ENCODE measurements at regions not wholly inside any gene's neighbourhood (a gene's known extent, or its start where the extent isn't known, plus 50 kb on each side); places are given as distances from the start of the nearest gene placed in this dataset.

DNA sequence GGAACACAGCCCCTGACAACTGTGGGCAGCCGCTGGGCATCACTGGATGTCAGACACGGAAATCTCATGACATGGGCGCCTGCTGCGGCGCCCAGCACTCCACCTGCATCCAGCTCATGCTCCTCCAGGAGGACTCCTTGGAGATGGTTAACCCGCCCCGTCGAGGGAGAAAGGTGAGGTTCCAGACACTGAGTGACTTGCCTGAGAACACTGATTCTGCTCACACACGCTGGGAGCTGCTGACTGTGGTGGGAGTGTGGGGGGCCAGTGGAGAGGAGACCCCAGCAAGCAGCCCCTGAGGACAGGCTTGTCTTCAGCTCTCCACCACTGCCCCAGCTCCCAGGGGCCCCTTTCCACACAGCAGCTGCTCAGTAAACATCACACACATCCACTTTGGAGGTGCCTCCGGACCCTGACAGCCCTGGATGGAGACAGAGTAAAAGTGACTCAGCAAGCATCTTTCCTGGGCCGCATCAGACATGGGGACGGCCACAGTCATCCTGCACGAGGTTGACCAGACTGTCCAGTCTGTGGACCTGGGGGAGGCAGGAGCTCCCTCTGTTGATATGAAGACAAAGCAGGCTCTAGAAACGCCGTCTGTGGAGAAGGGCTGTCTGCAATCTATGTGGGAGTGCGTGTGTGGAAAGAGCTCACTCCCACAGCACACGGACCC lies 283.7 kb upstream of the IRX4 start:
- H3K27me3 ChIP-seq (ENCODE audit: insufficient read depth, low read length) = no peaks in the 10 kb centered on the region

DNA sequence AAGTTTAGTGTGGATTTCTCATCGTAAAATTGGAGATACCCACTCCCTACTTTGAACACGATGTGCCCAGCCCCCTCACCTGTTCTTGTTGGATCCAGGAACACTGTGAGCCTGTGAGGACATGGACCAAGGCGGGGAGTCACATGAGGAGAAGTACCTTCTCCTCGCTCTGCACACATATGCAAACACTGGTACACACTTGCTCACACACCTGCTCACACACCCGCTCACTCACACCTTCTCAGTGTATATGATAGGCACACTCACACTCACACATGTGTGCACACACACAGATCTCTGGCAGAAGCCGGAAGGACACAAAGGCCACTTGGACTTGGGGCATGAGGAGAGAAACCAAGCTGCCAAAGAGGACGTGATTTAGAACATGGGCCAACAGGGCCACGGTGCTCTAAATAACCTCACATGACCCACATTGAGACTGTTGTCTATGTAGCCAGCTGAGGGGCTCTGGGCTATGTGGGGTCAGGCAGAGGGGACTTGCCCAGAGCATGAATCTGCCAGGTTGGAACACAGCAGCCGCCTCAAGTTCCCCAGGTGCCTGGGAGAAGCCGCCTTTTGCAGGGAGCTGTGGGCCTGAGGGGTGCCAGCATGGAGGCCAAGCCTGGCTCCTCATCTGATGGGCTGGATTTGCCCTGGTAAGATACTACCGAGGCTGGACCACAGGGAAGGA lies 283.0 kb upstream of the IRX4 start:
- Histone ChIP-seq H3K27me3 (ENCODE audit: insufficient read depth, low read length) (no peaks in the 10 kb centered on the region), H3K4me1 (ENCODE audit: insufficient read depth, low read length) (peaks cover 9% of the 10 kb centered on the region), H3K27ac (ENCODE audit: low read length) (no peak overlapping the region), H3K9me3 (ENCODE audit: insufficient read depth, low read depth, low read length) (no peaks in the 10 kb centered on the region), H3K36me3 (ENCODE audit: insufficient read depth, low read depth, low read length) (no peaks in the 10 kb centered on the region), H3K9ac (ENCODE audit: low read depth, low read length) (no peak overlapping the region), H3K4me3 (ENCODE audit: low read length) (no peak overlapping the region)

More for the DNA sequence above, 283.7 kb upstream of the IRX4 start:
- no peaks in the 10 kb centered on the region for H3K9me3 ChIP-seq (ENCODE audit: insufficient read depth, low read depth, low read length)
- no peak overlapping the region for H3K27ac ChIP-seq (ENCODE audit: low read length)
- H3K4me3 ChIP-seq (ENCODE audit: low read length) = no peak overlapping the region
- H3K9ac ChIP-seq (ENCODE audit: low read depth, low read length) = no peak overlapping the region
- no peaks in the 10 kb centered on the region for H3K36me3 ChIP-seq (ENCODE audit: insufficient read depth, low read depth, low read length)
- peaks cover 9% of the 10 kb centered on the region for H3K4me1 ChIP-seq (ENCODE audit: insufficient read depth, low read length)

- no peaks in the 10 kb centered on the region for H3K9me3 ChIP-seq (ENCODE audit: insufficient read depth, low read depth, low read length)
- no peaks in the 10 kb centered on the region for H3K27me3 ChIP-seq (ENCODE audit: insufficient read depth, low read length)
- H3K9ac ChIP-seq (ENCODE audit: low read depth, low read length) = no peak overlapping the region
- no peaks in the 10 kb centered on the region for H3K36me3 ChIP-seq (ENCODE audit: insufficient read depth, low read depth, low read length)
- no peak overlapping the region for H3K4me3 ChIP-seq (ENCODE audit: low read length)
- peaks cover 9% of the 10 kb centered on the region for H3K4me1 ChIP-seq (ENCODE audit: insufficient read depth, low read length)
- H3K27ac ChIP-seq (ENCODE audit: low read length) = no peak overlapping the region
Observed at GRCh38 chr5:2165203-2165602, 282.5 kb upstream of the IRX4 start.

GRCh38 chr5:2164586-2164985 lies 281.9 kb upstream of the IRX4 start:
- Histone ChIP-seq H3K27me3 (ENCODE audit: insufficient read depth, low read length) (no peaks in the 10 kb centered on the region), H3K9ac (ENCODE audit: low read depth, low read length) (no peak overlapping the region), H3K9me3 (ENCODE audit: insufficient read depth, low read depth, low read length) (no peaks in the 10 kb centered on the region), H3K36me3 (ENCODE audit: insufficient read depth, low read depth, low read length) (no peaks in the 10 kb centered on the region), H3K4me1 (ENCODE audit: insufficient read depth, low read length) (peaks cover 9% of the 10 kb centered on the region), H3K4me3 (ENCODE audit: low read length) (no peak overlapping the region), H3K27ac (ENCODE audit: low read length) (no peak overlapping the region)

DNA sequence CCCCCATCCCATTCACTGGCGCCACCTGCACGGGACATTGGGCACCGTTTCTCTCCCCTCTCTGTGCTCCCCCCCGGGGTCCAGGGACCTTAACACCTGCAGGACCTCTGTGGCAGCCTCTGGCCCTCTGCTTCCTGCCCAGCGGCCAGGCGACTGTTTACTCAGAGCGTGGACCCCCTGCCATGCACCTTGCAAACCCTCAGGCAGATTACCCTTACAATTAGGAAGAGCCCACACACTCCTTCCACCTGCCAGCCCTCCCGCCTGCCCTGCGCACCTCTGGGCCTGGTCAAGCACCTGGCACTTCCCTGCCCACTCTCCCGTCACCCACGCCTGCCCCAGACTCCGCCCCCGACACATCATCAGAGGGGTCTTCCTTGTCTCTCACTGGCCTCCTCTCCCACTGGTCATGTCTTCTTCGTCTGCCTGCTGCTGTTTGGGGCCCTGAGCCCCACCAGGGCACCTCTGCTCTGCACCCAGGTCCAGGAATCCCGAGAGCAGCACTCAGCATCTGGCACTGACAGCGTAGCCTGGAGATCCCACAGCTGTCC lies 281.3 kb upstream of the IRX4 start:
- H3K9me3 ChIP-seq (ENCODE audit: insufficient read depth, low read depth, low read length) = no peaks in the 10 kb centered on the region
- no peaks in the 10 kb centered on the region for H3K36me3 ChIP-seq (ENCODE audit: insufficient read depth, low read depth, low read length)
- H3K4me1 ChIP-seq (ENCODE audit: insufficient read depth, low read length) = peaks cover 9% of the 10 kb centered on the region
- no peak overlapping the region for H3K9ac ChIP-seq (ENCODE audit: low read depth, low read length)
- H3K27me3 ChIP-seq (ENCODE audit: insufficient read depth, low read length) = no peaks in the 10 kb centered on the region
- no peak overlapping the region for H3K4me3 ChIP-seq (ENCODE audit: low read length)
- H3K27ac ChIP-seq (ENCODE audit: low read length) = no peak overlapping the region

DNA sequence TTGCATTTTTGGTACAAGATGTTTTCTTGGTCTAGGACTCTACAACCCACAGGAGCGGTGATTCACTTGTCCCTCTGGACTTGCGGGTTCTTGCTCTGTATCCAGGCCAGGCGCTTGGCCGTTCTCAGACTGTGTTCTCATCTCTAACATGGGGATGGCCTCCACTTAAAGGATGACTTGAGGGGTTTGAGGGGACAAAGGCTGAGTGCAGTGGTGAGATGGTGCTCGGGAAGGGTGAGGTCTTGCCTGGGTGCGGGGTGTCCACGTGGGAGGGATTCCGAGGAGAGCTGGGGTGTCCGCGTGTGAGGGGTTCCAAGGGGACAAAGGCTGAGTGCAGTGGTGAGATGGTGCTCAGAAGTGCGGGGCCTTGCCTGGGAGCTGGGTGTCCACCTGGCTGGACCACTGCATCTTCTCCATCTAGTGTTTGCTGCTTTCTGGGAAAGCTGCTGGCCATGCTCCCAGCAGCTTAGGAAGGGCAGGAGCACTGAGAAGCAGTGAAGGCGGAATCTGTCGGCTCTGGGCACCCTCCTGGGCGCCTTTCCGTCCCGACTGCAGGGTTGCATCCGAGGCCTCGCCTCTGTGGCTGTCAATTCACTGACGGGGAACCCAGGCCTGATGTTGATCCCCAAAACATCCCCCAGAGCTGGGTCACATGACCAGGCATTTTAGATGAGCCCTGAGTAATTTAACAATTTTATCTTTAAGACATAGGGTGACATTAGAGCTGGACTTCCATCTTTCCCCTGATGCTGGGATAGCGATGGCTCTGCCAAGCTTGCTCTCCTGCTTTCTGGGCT lies 280.5 kb upstream of the IRX4 start:
- Histone ChIP-seq H3K36me3 (ENCODE audit: insufficient read depth, low read depth, low read length) (no peaks in the 10 kb centered on the region), H3K4me1 (ENCODE audit: insufficient read depth, low read length) (peaks cover 9% of the 10 kb centered on the region), H3K4me3 (ENCODE audit: low read length) (no peak overlapping the region), H3K9me3 (ENCODE audit: insufficient read depth, low read depth, low read length) (no peaks in the 10 kb centered on the region), H3K9ac (ENCODE audit: low read depth, low read length) (no peak overlapping the region), H3K27ac (ENCODE audit: low read length) (no peak overlapping the region), H3K27me3 (ENCODE audit: insufficient read depth, low read length) (no peaks in the 10 kb centered on the region)

- H3K27ac ChIP-seq (ENCODE audit: low read length) = no peak overlapping the region
- no peaks in the 10 kb centered on the region for H3K27me3 ChIP-seq (ENCODE audit: insufficient read depth, low read length)
- no peaks in the 10 kb centered on the region for H3K9me3 ChIP-seq (ENCODE audit: insufficient read depth, low read depth, low read length)
- no peak overlapping the region for H3K9ac ChIP-seq (ENCODE audit: low read depth, low read length)
- H3K4me1 ChIP-seq (ENCODE audit: insufficient read depth, low read length) = peaks cover 9% of the 10 kb centered on the region
- no peaks in the 10 kb centered on the region for H3K36me3 ChIP-seq (ENCODE audit: insufficient read depth, low read depth, low read length)
- no peak overlapping the region for H3K4me3 ChIP-seq (ENCODE audit: low read length)
Observed at GRCh38 chr5:2160811-2161210, 278.1 kb upstream of the IRX4 start.

- Histone ChIP-seq H3K4me3 (ENCODE audit: low read length) (no peak overlapping the region), H3K27me3 (ENCODE audit: insufficient read depth, low read length) (no peaks in the 10 kb centered on the region), H3K36me3 (ENCODE audit: insufficient read depth, low read depth, low read length) (no peaks in the 10 kb centered on the region), H3K9ac (ENCODE audit: low read depth, low read length) (no peak overlapping the region), H3K9me3 (ENCODE audit: insufficient read depth, low read depth, low read length) (no peaks in the 10 kb centered on the region), H3K27ac (ENCODE audit: low read length) (no peak overlapping the region), H3K4me1 (ENCODE audit: insufficient read depth, low read length) (no peaks in the 10 kb centered on the region; the same call in 1 of the 2 replicates)
Observed at GRCh38 chr5:2158767-2159166, 276.0 kb upstream of the IRX4 start.

DNA sequence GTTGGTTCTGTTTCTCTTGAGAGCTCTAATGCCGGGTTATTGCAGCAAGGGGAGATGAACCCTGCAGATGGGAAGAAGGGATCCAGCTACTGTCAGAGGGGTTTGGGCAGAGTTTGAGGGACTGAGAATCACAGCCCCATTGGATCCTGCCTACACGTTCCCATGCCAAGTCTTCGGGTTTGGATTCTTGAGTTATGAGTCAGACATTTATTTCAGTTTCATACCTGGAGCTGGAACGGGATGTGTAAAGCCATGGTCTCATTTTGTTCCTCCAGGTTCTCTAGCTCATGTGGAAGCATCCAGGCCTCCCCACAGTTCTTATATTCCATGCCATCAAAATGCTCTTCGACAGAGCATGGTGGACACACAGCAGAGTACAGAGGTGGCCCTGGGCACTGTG lies 275.4 kb upstream of the IRX4 start:
- Histone ChIP-seq H3K27me3 (ENCODE audit: insufficient read depth, low read length) (no peaks in the 10 kb centered on the region), H3K9ac (ENCODE audit: low read depth, low read length) (no peak overlapping the region), H3K27ac (ENCODE audit: low read length) (no peak overlapping the region), H3K36me3 (ENCODE audit: insufficient read depth, low read depth, low read length) (no peaks in the 10 kb centered on the region), H3K4me3 (ENCODE audit: low read length) (no peak overlapping the region), H3K9me3 (ENCODE audit: insufficient read depth, low read depth, low read length) (no peaks in the 10 kb centered on the region), H3K4me1 (ENCODE audit: insufficient read depth, low read length) (no peaks in the 10 kb centered on the region)

- Histone ChIP-seq H3K4me3 (ENCODE audit: low read length) (no peak overlapping the region), H3K4me1 (ENCODE audit: insufficient read depth, low read length) (no peaks in the 10 kb centered on the region), H3K27me3 (ENCODE audit: insufficient read depth, low read length) (no peaks in the 10 kb centered on the region), H3K9ac (ENCODE audit: low read depth, low read length) (no peak overlapping the region), H3K9me3 (ENCODE audit: insufficient read depth, low read depth, low read length) (no peaks in the 10 kb centered on the region), H3K27ac (ENCODE audit: low read length) (no peak overlapping the region), H3K36me3 (ENCODE audit: insufficient read depth, low read depth, low read length) (no peaks in the 10 kb centered on the region)
Observed at GRCh38 chr5:2157372-2157771, 274.6 kb upstream of the IRX4 start.

DNA sequence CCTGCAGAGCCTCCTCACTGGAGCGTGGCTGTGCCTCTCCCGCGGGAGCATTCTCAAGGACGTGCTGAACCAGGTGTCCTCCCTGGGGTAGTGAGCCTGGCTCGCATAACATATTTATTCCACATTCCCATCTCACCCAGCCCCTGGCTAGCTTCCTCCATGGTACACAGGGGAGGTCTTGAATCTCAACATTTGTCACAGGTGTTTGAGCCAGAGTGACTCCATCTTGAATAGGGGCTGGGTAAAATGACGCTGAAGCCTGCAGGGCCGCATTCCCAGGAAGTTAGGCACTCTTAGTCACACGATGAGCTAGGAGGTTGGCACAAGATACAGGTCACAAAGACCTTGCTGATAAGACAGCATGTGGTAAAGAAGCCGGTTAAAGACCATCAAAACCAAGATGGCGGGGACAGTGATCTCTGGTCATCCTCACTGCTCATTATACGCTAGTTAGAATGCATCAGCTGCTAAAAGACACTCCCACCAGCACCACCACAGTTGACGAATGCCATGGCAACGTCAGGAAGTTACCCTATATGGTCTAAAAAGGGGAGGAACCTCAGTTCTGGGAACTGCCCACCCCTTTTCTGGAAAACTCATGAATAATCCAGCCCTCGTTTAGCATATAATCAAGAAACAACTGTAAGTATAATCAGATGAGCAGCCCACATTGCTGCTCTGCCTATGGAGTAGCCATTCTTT lies 273.8 kb upstream of the IRX4 start:
- Histone ChIP-seq H3K9ac (ENCODE audit: low read depth, low read length) (no peak overlapping the region), H3K4me3 (ENCODE audit: low read length) (no peak overlapping the region), H3K36me3 (ENCODE audit: insufficient read depth, low read depth, low read length) (no peaks in the 10 kb centered on the region), H3K4me1 (ENCODE audit: insufficient read depth, low read length) (no peaks in the 10 kb centered on the region), H3K27ac (ENCODE audit: low read length) (no peak overlapping the region), H3K27me3 (ENCODE audit: insufficient read depth, low read length) (no peaks in the 10 kb centered on the region), H3K9me3 (ENCODE audit: insufficient read depth, low read depth, low read length) (no peaks in the 10 kb centered on the region)

Measured in iPS-20b (cell line).